GM18508 (cell line): ENCODE measurements at regions not wholly inside any gene's neighbourhood (a gene's known extent, or its start where the extent isn't known, plus 50 kb on each side); places are given as distances from the start of the nearest gene placed in this dataset.

Experiments used
- ATAC-seq: cut with Tn5 transposase; IDR thresholded peaks from one replicate; pipeline ENCODE4 v1.9.1; 2021; ENCODE audit warnings: moderate number of reproducible peaks; ENCODE audit not compliant: insufficient read depth, unreplicated experiment

DNA sequence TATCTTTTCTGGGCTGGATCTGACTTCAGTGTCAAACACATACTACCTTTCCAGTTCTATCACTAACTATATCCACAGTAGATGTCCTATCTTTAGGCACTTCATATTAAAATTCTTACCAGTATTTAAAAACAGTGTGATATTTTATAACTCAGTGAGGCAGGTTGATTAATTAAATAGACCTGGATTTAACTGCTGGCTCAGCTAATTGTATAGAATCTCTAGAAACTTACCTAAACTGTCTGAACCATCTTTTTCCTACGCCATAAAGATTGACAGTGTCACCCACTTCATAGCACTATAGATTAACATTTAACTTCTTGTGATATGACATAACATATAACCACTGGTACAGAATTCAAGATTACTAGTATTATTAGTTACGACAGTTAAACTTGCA lies 935.3 kb downstream of the FAT4 start:
- no peak for ATAC-seq

DNA sequence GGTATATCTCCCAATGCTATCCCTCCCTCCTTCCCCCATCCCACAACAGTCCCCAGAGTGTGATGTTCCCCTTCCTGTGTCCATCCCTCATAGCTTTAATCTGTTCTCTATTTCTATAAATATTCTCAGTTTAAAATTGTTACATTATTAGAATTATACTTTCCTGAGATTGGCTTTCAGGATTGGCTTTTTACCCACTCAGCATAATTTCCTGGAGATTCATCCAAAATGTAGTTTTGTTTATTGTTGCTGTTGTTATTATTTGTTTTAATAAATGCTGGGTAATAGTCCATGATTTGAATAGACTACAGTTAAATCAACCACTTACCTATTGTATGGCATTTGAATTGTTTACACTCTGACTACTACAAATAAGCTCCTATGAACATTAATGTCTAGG lies 936.4 kb downstream of the FAT4 start:
- ATAC-seq, result no peak

DNA sequence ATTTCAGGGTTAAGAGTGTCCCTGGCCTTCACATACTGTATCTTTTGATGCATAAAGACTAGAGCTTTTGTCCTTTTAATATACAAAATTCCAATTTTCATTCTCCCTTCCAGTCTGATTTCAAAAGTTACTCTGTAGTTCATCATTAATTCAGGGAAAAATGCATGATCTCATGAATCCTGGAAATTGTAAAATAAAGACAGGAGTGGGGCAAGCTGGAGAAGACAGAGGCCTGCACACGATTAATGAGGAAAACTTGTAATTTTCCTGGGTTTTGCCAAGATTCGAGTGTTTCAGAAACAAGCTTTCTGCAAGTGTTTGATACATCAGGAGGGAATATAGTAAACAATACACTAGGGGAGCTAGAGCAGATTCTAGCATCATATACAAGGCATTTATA lies 947.9 kb downstream of the FAT4 start:
- no peak for ATAC-seq

DNA sequence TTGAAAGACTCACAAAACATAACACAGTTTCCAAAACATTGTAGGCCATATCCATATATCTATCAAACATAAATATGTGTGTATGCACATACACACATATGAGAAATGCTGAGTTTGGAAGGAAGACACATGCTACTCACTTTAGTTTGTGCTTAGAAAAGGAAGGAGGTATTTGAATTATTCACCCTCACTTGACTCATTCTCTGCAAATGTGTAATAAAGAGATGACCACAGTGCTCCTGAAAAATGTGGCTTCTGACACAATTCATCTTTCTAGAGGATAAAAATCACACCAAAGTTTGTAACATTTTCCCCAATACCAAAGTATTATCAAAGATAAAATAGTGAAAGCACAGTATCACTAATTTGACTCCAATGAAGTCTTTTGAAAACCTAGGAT lies 950.1 kb downstream of the FAT4 start:
- ATAC-seq, result no peak

DNA sequence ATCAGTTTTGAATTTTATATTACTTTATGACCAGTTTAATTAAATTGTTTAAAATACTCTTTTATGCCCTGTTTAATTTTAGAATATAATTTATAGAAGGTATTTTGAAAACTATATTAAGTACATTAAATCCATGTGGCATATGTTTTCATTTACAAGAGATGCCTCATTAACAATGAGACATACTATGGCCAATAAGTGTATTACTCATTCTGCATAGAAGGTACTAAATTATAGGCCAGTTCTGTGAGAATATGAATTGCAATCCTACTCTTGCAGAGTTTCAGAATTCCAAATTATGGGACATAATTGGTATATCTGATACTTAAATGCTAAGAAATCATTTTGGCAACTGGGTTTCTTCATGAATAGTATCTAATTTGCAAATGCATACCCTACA lies 951.1 kb downstream of the FAT4 start:
- ATAC-seq, result no peak

DNA sequence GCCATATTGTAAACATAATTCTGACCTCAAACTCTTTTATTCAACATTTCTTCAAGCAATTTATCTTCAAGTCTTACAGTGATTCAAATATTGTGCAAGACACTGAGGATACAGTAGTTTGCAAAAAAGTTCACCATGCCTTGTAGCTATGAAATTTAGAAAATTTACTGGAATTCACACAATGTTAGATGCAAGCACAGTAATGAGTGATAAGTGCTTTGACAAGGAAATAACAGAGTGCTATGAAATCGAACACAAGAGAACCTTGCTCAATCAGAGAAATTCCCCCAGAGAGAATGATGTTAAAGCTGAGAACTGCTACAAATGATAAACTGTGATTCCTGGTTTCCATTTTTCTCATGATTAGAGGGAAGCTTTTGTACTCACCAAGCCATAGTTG lies 952.9 kb downstream of the FAT4 start:
- ATAC-seq, result no peak

DNA sequence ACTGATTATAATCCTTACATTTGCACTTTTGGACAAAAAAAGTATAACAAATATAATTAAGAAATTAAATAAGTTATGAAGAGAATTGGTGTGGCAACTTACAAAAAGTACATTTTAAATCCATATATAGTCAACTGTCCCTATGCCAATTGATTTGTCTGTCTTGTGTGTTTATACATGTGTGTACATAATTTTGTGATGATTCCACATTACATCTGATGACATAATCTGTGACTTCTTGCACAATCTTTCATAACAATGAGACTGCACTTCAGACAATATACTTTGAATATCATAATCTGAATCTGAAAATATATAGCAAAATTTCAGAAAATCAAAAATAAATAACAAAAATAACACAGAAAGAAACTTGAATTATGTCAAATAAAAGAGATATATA lies 953.4 kb downstream of the FAT4 start:
- ATAC-seq, result no peak

DNA sequence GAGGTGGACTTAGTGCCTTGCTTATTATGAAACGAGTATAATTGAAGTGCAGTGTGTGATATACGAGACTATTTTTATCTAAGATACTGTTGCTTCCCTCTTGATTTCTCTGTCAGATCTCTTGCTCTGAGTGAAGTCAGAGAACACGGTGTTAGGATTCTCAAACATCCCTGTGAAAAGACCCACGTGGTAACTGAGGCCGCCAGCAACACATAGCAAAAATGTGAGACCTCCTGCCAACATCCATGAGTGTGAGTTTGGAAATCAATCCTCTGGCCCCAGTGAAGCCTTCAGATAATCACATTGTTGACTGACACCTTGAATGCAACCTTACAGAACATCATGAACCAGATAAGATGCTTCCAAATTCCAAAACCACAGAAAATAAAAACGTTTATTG lies 954.4 kb downstream of the FAT4 start:
- no peak for ATAC-seq

DNA sequence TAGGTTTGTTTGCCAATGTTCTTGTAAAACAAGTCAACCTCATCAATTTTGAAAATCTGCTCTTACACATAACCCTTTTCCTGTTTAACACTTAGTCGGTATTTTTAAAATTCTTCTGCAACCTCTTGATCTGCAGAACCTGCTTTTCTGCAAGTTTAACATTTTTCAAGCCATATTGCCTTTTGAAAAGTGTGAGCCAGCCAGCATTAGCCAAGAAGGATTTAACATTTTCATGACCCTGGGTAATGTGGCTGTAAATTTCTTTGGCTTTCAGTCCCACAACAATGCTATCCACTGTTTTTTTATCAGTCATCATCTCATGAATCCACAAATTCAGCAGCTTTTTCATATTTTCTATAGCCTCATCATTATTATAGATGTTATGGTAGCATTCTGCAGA lies 956.5 kb downstream of the FAT4 start:
- no peak for ATAC-seq

DNA sequence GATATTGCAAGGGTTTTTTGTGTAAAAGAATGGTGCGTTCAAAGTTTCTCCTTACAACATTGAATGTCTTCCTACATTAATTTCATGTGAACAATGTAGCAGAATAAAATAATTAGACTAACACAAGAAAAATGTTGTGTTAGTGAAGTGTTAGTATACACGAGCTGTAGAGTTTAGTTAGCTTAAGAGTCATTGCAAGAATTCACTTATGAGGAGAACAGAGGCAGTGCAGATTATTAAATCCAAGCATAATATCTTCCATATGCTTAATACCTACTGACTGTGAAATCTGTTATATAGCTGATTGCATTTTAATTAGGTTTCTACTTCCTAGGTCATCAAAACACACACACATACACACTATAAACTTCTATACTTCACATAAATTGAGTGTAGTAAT lies 959.0 kb downstream of the FAT4 start:
- no peak for ATAC-seq

DNA sequence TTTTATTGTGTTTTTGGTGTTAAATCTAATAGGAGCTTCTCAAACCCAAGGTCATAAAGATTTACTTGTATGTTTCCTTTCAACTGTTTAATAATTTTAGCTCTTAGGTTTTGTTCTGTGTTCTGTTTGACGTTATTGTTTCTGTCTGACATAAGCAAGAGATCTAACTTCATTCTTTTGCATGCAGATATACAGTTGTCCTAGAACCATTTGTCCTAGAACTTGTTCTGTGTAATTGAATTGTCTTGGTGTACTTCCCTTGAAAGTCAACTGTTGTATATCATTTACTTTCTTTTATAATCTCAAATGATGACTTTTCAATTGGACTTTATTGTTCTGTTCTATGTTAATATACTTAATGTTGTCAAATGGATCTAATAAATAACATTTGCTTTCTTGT lies 977.1 kb downstream of the FAT4 start:
- no peak for ATAC-seq

DNA sequence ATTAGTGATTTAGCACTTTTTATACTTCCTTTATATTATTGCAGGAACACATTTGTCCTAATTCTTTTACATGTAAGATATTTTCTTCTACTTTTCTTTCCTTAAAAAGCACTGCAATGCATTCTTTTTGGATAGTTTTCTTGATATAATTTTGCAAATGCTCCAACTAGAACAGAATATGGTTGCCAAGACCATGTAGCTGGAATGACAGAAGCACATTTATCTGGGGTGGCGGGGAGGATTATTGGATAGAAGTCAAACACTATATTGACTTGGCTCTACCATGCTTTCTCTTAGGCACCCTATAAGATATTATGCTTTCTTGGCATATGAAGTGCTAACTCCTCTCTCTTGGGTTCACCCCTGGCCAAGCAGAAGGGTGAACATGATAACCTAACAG lies 983.5 kb downstream of the FAT4 start:
- no peak for ATAC-seq

DNA sequence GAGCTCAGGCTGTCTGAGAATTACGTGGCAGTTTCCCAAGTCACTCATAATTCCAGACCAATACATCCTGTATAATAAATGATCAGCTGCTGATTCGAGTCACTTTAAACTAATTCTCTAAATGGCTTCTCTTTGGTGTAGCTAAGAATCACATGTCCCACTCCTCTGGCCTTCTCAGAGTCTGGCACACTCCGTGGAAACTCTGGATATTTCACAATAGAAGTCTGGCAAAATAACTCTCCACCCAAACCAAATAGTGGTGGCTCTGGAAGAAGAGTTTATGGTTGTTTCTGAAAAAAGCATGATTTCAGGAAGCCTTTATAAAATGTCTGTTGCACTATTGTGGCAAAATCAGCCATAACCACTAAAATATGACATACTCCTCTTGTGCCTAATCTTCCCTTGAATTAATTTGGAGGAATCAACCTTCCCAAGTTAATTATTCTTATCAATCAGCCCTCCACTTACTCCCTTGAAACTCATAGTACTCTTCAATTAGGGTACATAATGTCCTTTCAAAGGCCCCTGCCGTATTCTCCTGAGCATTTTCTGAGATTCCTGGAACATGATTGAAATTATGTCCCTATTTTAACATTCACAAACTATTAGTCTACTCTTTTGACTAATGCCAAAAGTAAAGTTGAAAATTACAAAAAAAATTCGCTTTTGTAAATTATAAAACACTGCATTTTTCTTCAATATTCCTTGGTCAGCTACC lies 991.6 kb downstream of the FAT4 start:
- ATAC-seq, result no peak

DNA sequence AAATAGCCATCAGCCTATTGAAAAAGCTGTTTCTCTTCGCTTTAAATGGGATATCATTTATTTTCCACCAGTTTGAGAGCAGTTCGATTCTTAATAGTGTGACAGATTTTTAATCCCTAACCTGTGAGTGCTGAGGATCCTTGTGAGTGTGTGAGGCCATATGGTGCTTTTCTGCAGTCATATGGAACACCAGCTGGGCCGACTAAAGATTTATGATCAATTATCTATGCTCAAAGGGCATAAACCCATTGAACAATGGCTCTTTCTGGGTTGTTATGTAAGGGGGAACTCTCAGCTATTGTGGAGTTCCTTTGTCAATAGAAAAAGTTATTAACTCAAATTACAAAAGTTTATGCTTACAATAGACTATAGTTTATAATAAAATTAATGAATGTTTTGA lies 1003.6 kb downstream of the FAT4 start:
- no peak for ATAC-seq

DNA sequence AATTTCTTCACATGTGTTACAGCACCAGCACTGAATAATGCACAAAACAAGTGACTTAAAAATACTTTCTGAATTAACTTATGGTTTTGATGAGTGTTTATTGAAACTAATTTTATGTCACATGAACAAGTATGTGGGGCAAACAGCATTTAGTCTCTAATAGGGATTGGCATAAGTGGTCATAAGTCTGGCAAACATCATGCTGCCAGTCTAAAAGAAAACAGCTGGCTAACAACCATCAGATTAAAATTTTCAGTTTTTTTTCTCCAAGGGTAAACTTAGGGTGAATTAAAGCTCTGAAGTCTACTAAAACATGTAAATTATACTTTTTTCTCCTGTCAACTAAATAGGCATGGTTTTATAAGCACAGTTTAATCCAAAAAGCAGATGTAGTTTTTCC lies 1014.2 kb downstream of the FAT4 start:
- ATAC-seq, result no peak

DNA sequence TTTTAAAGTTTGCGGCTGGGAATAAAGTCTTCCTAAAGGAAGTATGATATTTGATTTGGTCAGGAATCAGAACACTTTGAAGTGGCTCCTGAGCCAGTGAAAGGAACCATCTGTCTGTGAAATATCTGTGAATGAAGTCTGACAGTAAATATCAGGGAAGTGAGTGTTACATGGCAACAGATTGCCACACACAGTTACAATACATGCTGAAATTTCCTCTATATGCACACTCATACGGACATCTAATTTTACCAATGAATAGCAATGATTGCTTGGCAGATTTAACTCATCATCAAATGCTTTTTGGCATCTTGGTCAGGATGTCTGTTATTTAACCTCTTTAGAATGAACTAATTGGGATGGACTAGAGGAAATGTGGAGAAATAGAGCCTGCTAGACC lies 1023.8 kb downstream of the FAT4 start:
- no peak for ATAC-seq

DNA sequence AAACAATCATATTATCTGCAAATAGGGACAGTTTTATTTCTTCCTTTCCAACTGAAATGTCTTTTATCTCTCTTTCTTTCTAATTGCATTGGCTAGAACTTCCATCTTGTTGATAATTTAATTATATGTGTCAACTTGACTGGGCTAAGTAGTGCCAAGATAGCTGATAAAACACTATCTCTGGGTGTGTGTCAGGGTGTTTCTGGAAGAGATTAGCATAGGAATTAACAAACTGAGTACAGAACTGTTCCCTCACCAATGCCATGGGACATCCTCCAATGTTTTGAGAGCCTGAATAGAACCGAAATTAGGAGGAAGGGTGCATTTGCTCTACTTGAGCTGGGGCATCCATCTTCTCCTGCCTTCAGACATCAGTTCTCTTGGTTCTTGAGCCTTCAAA lies 1027.2 kb downstream of the FAT4 start:
- ATAC-seq, result no peak

DNA sequence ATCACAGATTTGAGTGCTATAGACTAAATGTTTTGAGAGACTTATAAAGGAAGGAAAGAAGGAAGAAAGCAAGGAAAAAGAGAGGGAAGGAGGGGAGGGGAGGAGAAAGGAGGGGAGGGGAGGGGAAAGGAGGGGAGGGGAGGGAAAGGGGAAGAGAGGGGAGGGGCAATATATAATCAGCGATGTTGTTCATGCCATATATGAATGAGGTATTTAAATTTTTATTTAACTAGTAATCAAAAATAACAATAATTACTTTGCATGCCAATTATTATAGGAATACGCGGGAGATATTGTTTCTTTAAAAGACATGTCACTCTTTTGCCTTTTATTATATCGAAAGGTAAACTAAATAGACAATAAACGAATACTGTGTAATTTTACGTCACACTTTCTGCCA lies 1029.7 kb downstream of the FAT4 start:
- no peak for ATAC-seq

DNA sequence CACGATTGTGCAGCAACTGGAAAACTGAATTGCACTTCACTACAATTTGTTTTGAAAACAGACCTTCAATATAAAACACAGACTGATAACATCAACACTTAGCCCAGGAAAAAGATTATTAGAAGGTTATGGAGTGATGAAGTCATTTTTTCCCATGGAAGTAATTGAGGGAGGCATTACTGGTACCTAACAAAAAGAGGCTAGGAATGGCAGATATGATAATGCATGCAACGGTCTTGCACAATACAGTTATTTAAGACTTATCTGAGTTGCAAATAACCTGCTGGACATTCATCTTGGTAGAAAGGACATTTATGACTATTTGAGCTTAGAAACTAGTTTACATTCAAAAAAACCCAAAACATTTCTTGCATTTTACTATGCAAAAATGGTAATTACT lies 1031.9 kb downstream of the FAT4 start:
- no peak for ATAC-seq

DNA sequence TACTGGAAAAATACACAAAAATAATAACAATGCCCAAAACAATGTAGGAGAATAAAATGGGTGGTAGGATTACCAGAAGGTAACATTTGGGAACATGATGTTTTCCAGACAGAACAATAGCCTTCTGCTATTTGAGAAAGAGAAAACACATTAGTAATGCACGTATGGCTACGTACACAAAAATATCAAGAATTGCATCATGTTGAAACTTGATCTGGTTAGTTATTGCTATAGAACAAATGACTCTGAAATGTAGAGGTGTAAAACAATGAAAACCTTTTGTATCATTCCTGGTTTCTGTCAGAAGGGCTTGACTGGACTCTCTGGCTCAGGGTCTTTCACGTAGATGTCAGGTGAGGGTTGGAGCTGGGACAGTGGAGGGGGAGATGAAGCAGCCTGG lies 1040.0 kb downstream of the FAT4 start:
- no peak for ATAC-seq

DNA sequence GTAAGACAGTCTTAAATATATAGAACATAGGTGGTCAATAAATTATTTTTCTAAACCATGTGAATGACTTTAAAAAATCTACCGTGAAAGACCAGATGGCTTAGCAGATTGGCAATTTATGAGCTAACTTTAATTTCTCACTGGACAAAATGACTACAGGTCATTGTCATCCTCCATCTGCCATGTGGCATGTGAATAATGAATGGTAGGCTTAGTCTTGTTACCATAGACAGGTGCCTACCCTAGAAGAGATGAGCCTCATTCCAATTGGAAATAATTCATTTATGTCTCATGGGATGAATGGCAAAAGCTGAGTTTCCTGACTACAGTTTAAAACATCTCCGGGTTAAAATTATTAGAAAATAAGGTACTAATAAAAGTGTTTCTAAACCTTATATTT lies 1043.3 kb downstream of the FAT4 start:
- no peak for ATAC-seq

DNA sequence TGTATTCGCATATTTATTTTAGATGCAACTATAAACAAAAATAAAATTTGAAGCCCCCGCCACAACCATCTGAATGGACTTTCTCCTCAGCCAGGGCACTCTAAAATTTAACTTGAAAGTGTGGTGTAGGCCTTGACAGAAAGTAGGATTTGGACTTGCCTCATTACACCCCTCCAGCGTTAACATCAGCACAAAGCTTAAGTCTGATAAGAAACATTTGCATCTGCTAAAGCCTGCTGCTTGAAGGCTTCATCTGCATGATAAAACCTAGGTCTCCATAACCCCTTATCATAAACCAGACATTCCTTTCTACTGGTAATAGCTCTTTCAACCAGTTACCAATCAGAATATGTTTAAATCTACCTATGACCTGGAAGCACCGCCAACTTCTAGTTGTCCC lies 1046.5 kb downstream of the FAT4 start:
- ATAC-seq, result no peak
